Coronary artery (tissue), 2 donors: ENCODE measurements at regions not wholly inside any gene's neighbourhood (a gene's known extent, or its start where the extent isn't known, plus 50 kb on each side); places are given as distances from the start of the nearest gene placed in this dataset.
"Not testable (repeated sequence)": the region's sequence is repeated elsewhere in the genome, so short reads cannot be mapped to it uniquely, and the experiment has no call there.

Source experiments
- DNase-seq: peaks from one replicate; pipeline ENCODE4 v3.0.0-alpha.2; 2017; ENCODE audit warnings: low spot score
- H3K27ac ChIP-seq, 2 donors: fragments of 200-600 bp; sonication (generic); one replicate each; pipeline ENCODE4 v1.5.1; 2016 to 2019
- H3K4me3 ChIP-seq: fragments of 200-600 bp; sonication (generic); 2 replicates; pipeline ENCODE4 v1.5.1; 2016; ENCODE audit warnings: mild to moderate bottlenecking, moderate library complexity
- TF ChIP-seq, protein P1 (sequence below): fragments of 200-600 bp; sonication (generic); IDR thresholded peaks from one replicate; pipeline ENCODE4 v1.5.1; 2019; ENCODE audit warnings: antibody characterized with exemption

DNA sequence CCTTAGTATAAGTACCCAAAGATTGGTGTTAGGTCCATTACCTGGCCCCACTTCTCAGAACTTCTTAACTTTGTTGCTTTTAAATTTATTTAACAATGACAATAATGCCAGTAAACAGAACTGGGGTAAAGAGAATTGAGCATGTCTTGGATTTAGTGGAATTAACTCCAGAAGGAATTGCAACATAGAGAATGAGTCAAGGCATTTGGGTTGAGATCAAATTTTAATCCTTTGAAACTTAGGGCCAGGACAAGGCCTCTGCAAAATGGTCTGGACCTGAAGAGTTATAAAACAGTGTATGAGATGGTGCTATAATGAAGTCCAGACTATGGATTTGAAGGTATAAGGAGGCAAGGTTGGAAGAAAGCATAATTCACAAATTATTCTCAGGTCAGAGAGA is 1030.4 kb downstream of the SLITRK5 start:
- Histone ChIP-seq H3K4me3 (no peak overlapping the region), H3K27ac (no peak overlapping the region)
- TF ChIP-seq, protein P1, sequence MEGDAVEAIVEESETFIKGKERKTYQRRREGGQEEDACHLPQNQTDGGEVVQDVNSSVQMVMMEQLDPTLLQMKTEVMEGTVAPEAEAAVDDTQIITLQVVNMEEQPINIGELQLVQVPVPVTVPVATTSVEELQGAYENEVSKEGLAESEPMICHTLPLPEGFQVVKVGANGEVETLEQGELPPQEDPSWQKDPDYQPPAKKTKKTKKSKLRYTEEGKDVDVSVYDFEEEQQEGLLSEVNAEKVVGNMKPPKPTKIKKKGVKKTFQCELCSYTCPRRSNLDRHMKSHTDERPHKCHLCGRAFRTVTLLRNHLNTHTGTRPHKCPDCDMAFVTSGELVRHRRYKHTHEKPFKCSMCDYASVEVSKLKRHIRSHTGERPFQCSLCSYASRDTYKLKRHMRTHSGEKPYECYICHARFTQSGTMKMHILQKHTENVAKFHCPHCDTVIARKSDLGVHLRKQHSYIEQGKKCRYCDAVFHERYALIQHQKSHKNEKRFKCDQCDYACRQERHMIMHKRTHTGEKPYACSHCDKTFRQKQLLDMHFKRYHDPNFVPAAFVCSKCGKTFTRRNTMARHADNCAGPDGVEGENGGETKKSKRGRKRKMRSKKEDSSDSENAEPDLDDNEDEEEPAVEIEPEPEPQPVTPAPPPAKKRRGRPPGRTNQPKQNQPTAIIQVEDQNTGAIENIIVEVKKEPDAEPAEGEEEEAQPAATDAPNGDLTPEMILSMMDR = no peak
- no peak for DNase-seq

DNA sequence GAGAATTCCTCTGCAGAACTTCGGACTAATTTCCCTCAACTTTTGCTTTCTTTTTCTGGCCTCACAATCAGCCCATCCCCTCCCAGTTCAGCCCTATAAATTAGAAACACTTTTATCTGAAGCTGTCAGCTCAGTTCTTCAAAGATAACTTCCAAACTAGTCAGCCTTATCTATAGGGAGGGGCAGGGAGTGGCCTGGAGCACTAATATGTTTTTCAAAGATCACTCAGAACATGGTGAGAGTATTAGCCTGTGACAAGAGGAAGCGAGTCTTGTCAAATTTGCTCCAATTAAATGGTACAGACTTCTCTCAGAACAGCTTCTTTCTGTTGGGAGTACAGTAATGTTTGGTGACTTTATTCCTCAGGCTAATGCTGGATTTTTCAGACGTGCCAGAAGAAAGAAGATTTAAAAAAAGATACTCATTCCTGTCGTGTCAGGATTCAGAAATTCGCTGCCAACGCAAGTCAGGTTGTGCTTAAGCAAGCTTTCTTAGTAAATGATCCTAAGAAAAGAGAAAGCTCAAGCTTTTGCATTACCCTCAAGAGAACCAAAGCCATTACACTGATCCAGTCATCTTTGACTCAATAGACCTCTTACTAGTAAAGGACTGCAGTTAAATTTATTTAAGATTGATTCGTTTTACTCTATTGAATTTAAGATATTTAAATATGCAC is 1033.6 kb downstream of the SLITRK5 start:
- no peak overlapping the region for H3K27ac ChIP-seq
- TF ChIP-seq, protein P1 = no peak
- peak overlapping the region; percentile 60 for H3K4me3 ChIP-seq
- DNase-seq = no peak

DNA sequence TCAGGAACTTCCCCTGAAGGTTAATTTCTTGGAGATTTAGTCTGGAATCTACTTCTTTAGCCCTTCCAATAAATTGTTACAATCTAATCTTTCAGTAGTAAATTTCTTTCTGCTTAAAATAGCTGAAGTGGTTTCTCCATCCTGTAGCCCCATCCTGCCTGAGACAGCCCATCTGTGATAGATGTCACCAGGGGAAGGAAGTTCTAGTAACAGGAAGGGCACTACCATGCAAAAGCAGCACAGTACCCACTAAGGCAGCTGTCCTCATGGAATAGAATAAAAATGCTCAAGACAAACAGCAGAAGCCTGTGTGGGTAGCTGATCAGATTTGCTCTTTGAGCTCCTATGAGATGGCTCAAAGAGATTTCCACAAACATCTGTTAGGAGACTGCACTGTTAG is 1036.5 kb downstream of the SLITRK5 start:
- H3K27ac ChIP-seq = no peak overlapping the region
- no peak overlapping the region for H3K4me3 ChIP-seq
- no peak for DNase-seq
- TF ChIP-seq, protein P1 = no peak

DNA sequence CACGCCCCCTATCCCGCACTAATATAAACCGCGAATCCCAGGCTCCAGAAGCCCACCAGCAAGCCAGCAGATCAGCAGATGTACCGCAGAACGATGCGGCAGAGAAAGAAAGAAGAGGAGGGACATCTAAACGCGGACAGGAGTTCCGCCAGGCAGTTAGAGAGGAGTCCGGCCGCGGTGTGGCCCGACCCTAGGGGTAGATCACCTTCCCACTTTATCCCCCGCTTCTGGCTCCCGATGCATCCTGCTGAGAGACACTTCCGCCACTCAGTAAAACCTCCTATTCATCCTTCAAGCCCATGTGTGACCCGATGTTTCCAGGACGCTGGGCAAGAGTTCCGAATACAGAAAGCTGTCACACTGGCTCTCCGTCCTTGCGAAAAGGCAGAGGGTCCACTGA is 1046.8 kb downstream of the SLITRK5 start:
- H3K27ac ChIP-seq = no peak overlapping the region
- no peak for DNase-seq
- TF ChIP-seq, protein P1 = no peak
- H3K4me3 ChIP-seq = no peak overlapping the region

DNA sequence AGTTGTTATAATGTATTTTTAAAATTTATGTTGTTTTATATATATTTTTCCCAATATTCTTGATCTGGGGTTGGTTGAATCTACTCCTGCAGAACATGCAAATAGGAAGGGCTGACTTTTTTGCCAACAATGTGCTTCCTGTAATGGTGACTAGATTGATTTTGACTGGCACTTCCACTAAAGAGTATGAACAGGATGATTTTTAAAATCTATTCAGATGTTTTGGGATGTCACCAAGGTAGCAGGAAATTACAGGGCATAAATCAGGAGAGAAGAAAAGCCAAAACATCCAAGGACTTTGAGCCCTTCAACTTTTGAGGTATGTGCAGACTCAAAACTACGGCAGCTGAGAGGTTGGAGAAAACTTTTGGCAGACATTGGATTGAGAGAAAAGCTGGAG is 1047.6 kb downstream of the SLITRK5 start:
- DNase-seq = no peak

DNA sequence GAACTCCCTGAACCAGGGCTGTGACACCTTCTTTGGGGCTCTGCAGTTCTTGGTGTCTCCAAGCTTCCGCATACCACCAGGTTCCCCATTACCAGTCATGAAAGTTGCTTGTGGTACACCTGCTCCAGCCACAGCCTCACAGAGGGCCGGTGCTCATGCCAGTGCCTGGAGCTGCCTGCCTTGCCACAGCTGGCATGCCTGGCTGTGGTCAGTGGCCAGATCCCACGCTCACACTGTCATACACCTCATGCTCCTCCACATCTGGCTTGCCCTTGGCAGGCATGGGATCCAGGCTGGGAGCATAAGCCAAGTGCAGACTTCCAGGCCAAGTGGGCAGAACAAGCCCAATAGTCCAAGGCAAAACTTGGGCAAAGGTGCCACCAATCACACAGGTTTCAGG is 1054.9 kb downstream of the SLITRK5 start:
- H3K4me3 ChIP-seq = no peak overlapping the region
- TF ChIP-seq, protein P1 = no peak
- DNase-seq = no peak
- no peak overlapping the region for H3K27ac ChIP-seq

More for the DNA sequence above, 1047.6 kb downstream of the SLITRK5 start:
- TF ChIP-seq, protein P1 = no peak
- no peak overlapping the region for H3K4me3 ChIP-seq
- no peak overlapping the region for H3K27ac ChIP-seq

DNA sequence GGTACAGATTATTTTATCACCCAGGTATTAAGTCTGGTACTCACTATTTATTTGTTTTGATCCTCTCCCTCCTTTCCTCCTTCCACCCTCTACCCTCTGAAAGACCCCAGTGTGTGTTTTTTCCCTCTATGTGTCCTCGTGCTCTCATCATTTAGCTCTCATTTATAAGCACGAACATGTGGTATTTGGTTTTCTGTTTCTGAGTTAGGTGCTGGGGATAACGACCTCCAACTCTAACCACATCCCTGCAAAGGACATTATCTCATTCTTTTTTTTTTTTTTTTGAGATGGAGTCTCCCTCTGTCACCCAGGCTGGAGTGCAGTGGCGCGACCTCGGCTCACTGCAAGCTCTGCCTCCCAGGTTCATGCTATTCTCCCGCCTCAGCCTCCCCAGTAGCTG is 1056.1 kb downstream of the SLITRK5 start:
- not testable (repeated sequence) for H3K27ac ChIP-seq, H3K4me3 ChIP-seq, DNase-seq

DNA sequence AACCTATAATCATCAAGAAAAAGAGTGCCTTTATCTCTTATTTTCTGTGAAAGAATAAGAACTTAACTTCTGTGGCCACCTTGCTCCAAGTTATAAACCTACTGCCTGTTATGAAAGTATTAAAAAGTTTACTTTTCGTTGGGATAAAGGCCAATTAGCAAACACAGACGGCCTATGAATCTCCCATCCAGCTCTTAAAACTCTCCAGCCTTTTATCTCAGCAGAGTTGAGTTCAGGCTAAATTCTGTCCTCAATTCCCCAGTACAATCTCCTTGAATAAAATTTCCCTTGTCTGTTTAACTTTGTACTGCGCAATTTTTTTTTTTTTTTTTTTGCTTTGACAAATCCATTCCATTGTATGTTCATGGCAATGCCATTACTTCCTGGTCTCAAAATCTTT is 1058.4 kb downstream of the SLITRK5 start:
- Histone ChIP-seq H3K4me3 (no peak overlapping the region), H3K27ac (no peak overlapping the region)
- TF ChIP-seq, protein P1 = no peak
- DNase-seq = no peak
